GM21423 (cell line): ENCODE measurements at regions not wholly inside any gene's neighbourhood (a gene's known extent, or its start where the extent isn't known, plus 50 kb on each side); places are given as distances from the start of the nearest gene placed in this dataset.
"Not testable (repeated sequence)": the region's sequence is repeated elsewhere in the genome, so short reads cannot be mapped to it uniquely, and the experiment has no call there.

Experiments used
- ATAC-seq: cut with Tn5 transposase; IDR thresholded peaks from one replicate; pipeline ENCODE4 v1.9.1; 2021; ENCODE audit warnings: mild to moderate bottlenecking, moderate library complexity; ENCODE audit not compliant: unreplicated experiment

DNA sequence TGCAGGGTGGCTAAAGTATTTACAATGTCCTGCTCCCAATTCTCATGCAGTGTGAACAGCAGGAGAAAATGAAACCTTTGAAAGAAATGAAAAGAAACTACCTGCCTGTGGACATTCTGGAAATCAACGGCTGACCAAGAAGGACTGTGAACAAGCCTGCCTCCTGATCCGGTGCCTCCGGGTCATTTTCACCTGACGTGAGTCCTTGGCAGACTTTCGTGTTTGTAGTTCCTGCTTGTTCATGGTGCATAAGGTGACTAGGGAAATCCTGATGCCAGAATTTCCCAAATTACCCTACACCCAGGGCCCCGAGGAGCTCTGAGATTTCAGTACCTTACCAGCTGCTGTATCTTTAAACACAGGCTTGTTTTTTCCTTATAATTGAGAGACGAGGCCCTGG, 317.5 kb downstream of the TLE1 start:
- ATAC-seq: no peak

DNA sequence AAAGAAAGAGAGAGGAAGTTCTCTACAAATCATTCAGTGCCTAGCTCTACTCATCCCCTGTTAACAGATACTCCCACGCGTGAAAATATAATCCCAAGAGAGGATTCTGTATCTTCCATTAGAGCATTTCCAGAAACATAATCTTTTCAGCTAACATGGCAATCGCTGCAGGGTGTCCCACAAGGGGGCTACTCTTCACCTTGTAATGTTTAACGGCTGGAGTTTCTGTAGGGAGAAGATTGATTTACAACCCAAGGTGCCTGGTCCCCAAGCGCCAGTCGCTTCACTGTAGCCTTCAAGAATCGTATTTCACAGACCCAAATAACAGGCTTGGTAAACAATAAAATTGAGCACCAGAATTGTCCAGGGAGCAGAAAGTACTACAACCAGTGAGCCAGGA, 318.7 kb downstream of the TLE1 start:
- no peak for ATAC-seq

DNA sequence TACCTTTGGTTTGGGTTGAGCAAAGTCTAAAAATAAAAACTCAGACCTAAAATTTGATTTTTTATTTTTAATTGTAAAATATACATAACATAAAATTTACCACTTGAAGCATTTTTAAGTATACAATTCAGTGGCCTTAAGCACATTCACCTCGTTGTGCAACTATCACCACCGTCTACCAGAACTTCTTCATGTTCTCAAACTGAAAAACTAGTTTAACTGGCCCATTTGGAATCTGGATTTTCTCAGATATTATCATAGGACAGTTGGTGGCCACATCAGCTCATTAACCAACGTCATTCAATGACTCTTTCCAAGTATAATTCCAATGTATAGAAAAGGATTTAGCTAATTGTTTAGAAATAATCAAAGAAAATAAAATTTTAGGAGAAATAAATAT, 319.3 kb downstream of the TLE1 start:
- no peak for ATAC-seq

DNA sequence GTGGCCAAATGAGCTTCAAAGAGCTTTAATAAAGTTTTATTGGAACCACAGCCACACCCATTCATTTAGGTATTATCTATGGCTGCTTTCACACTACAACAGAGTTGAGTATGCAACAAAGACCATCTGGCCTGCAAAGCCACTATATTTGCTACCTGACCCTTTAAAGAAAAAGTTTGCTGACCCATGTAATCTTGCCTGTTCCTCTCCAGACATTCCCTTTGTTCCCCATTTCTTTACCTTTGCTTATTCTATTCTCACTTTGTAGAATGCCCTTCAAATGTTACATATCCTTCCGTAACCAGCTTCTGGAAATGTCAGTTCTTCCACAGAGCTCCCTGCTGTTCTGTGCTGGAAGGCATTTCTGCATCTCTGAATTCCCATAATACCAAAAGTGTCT, 320.2 kb downstream of the TLE1 start:
- ATAC-seq: no peak

DNA sequence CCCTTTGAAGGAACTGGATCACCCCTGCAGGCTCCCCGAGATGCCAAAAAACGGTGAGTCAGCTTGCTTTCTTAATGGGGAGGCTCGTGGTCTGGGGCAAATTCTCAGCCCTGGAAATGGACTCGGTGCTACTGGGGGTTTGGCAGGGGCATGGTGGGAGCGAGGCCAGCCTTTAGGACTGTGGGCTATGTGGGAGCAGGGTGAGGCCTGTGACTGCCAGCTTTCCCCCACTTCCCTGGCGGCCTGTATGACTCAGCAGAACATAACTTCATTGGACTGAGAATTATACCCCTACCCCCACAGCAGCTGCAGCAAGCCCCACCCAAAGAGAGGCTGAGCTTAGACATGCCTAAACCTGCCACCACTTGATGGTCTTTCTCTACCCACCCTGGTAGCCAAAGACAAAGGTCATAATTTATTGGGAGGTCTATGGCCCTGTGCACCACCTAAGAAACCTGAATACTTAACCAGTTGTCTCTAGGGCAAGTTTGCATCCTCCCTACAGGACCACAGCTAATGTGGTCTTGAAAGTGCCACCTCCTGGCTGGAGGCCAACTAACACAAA, 325.3 kb downstream of the TLE1 start:
- ATAC-seq: no peak

DNA sequence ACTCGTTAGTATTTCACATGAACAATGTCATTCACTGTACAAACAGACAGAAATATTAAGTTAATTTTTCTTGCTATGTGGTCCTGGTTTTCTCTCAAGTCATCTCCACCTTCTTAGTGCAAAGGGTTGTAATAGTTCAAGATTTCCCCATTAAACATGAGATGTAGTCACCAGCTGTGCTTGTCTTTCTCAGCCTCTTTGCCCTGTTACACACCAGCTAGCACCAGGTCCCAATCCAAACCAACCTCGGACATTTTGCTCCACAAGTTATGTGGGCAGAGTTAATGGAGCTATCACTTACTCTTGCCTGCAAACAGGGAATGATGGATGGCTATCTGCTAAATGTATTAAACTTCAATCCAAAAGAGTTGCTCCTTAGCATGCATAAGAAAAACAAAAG, 328.1 kb downstream of the TLE1 start:
- no peak for ATAC-seq

DNA sequence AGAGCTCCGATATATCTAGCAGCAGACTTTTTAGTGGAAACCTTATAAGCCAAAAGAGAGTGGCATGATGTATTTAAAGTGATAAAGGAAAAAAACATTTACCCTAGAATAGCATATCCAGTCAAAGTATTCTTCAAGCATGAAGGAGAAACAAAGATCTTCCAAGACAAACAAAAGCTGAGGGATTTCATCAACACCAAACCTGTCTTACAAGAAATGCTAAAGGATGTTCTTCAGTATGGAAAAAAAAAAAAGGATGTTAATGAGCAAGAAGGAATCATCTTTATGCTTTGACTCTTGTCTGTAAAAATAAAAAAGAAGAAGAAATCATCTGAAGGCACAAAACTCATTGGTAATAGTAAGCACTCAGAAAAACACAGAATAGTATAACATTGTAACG, 338.2 kb downstream of the TLE1 start:
- ATAC-seq: no peak

DNA sequence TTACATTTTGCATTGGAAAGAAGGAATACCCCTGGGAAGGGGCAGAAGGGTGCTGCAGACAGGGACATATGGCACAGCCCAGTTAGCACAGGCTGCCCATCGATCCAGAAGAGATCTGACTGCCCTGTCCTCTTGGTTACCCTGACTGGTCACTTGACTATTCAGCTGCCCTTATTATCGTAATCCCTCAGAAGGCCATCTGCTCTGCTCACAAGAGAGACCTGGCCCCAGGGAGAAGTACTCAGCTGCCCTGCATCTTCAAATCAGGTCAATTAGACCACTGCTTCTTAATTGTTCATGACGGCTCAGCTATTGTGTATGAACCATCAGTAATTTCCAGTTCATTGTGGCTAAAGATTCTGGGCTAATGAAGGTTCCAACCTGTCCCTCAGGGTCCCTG, 345.0 kb downstream of the TLE1 start:
- ATAC-seq: no peak

DNA sequence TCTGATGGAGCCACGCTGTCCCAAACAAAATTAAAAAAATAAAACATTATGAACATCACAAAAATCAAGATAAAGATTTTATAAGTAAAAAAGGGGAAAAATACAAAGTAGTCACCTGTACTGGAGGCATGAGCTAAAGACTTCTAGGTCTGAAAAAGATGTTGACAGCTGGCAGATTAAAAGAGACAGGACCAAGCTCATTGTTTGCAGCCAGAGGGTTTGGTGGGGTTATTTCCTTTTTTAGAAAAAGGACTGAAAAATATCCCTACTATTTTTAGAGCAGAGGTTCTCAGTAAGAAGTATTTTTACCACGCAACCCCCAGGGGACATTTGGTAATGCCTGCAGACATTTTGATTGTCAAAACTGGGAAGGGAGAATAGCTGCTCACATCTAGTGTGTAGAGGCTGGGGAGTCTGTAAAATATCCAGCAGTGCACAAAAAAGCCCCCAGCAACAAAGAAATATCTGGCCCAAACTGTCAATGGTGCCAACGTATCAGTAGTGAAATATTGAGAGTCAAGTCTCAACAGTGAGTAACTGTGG, 353.4 kb downstream of the TLE1 start:
- no peak for ATAC-seq

DNA sequence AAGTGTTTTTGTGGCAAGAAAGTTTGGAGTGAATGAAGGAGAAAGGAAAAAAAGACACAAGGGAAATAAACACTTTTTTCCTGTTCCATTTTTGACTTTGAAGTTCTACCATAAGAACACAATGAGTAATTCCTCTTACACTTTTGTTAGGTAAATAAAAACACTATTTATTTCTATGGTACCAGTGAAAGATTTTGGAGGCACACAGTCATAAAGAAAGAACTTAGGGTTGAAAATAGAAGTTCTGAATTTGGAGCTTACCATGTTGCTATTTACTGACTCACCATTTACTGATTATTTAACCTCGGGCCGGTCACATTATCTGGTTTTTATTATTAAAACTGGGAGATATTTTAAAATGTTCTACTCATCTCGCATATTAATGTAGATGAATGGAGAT, 367.8 kb downstream of the TLE1 start:
- no peak for ATAC-seq

DNA sequence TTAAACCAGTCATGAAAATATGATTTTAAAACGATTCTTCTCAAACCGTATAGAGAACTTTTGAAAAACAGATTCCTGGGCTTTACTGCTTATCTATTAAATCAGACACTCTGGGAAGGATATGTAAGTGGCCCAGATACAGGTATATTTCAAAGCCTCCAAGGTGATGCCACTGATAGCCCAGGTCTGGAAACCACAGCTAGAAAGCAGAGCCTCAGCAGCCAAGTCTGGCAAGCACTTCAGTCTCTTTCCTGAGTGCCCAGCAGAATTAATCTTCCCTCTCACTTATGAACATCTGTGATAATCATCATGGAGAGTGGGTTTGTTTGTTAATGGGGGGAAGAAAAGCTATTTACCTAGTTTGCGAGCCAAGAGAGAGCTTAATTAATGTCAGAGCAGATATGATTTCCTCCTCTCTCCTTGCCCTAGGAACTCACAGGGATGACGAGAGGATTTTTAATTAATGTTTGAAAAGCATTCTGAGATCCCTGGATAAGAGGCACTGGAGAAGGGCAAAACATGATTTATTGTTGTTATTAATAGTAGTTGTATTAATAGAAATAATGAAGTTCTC, 368.4 kb downstream of the TLE1 start:
- no peak for ATAC-seq

DNA sequence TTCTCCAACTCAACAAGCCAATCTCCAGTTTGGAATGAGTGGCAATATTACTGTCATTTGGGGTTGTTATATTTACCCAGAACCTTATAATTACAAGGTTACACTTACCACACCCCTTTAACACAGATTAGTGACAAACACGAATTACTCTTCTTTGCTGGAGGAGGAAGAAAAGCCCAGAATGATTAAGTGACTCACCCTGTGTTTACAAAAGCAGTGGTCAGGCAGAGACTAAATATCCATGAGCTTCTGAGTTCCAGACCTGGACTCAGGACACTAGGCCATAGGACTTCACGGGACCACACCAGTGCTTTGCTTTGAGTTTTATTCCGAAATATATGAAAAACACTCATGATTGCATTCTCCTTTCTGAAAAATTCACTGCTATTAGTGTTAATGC, 370.8 kb downstream of the TLE1 start:
- no peak for ATAC-seq

DNA sequence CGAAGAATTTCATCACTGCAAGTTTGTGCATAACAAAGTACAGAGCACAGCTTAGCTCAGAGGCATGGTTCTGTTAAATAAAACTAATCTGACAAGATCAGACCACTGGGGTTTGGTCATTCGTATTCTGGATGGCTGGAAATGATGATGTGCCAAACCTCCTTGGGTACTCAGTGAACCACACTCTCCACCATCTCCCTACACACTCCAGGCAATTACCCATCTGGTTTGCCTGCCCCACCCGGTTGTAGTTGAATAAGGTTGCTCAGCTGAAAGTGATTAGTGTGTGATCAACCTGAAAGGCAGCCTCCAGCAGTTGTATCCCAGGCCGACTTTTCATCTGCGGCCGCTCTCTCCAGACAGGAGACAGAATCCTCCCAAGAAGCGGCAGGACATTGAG, 371.4 kb downstream of the TLE1 start:
- no peak for ATAC-seq

DNA sequence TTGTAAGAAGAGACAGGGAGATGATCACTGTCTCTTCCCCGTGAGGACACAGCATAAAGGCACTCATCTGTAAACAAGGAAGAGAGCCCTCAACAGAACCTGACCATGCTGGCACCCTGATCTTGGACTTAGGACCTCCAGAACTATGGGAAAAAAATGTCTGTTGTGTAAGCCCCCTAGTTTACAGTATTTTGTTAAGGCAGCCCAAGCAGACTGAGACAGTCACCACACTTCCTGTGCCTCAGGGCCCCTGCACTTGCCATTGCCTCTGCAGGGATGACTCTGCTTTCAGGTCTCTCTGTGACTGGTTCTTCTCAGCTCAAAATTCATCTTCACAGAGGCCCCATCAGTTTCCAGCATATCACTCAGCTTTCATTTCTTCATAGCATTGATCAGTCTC, 372.1 kb downstream of the TLE1 start:
- ATAC-seq: no peak

DNA sequence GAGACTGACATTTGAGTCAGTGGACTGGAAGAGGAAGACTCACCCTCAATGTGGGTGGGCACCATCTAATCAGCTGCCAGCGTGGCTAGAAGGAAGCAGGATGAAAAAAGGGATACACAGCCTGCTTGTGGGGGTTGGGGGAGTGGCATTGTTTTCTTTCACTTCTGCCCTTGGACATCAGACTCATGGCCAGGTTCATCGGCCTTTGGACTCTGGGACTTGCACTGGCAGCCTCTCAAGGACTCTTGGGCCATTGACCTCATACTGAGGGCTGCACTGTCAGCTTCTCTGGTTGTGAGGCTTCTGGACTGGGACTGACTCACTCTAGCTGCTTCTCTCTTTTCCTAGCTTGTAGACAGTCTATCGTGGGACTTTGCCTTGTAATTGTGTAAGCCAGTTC, 374.9 kb downstream of the TLE1 start:
- ATAC-seq: no peak

DNA sequence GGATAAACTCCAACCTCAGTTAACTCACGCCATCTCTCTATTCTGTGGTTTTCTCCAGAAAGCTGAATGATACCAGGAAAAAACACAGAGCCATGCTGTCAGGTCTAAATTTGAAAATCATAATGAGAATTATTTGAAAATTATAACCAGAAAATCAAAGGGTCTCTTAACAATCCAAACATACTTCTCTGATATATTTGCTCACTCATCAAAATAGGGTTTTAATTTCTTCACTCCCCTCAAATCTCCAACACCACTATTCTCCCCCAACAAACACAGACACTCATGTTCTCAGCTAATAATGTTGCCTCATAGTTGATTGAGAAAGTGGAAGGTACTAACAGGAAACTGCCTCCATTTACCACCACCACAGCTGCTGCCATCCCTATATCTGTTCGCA, 375.5 kb downstream of the TLE1 start:
- no peak for ATAC-seq

DNA sequence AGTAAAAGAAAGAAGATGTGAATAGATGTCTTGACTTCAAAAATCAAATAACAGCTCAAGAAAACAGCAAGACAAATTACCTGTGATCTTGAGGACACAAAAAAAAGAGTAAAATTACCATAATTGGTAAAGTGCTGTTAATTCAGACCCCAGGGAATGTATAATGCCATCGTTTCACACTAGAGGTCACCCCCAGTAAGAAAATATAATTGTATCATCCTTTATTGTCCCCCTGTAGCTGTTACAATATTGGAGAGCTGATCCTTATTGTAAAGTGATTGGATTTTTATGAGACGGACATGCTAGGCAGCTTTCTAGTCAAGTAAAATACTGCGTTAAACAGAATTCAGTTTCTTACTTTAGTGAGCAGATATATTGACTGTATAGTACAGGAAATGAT, 377.0 kb downstream of the TLE1 start:
- no peak for ATAC-seq

DNA sequence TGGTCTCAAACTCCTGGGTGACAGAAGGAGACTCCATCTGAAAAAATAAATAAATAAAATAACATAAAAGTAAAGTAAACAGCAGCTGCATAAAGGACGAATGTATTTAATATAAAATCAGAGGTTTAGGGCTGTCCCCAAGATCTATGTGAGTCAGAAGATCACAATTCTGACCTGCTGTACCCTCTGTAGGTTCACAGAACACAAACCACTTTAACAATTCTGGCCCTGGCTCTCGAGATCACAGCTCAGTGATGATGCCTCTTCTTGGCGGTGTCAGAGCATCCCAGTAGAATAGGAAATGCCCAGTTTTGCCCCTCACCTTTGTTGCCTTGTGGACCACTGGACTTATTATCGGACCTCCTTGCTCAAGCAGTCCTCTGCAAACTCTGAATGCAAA, 380.9 kb downstream of the TLE1 start:
- no peak for ATAC-seq

DNA sequence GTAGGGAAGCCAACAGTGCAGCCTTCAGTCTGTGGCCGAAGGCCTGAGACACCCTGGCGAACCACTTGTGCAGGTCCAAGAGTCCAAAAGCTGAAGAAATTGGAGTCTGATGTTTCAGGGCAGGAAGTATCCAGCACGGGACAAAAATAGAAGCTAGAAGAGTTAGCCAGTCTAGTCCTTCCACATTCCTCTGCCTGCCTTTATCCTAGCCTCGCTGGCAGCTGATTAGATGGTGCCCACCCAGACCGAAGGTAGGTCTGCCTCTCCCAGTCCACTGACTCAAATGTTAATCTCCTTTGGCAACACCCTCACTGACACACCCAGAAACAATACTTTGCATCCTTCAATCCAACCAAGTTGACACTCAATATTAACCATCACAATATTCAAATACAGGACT, 381.6 kb downstream of the TLE1 start:
- not testable (repeated sequence) for ATAC-seq

DNA sequence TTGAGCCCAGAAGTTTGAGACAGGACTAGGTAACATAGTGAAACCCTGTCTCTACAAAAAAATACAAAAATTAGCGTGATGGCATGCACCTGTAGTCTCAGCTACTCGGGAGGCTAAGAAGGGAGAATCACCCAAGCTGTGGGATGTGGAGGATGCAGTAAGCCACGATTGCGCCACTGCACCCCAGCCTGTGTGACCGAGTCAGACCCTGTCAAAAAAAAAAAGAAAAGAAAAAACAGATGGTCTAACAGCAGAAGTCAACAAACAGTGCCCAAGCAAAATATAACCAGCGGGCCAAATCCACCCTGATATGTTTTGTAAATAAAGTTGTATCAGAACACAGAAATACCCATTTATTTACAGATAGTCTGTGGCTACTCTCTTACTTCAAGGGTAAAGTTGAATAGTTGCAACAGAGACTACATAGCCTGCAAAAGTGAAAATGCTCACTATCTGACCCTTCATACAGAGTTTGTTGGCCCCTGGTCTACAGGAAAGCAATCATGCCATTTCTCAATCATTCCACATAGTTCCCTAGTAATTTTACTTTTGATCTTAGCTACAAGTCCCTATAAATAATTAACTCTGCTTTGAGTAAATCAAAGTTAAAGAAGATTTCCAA, 383.7 kb downstream of the TLE1 start:
- no peak for ATAC-seq

DNA sequence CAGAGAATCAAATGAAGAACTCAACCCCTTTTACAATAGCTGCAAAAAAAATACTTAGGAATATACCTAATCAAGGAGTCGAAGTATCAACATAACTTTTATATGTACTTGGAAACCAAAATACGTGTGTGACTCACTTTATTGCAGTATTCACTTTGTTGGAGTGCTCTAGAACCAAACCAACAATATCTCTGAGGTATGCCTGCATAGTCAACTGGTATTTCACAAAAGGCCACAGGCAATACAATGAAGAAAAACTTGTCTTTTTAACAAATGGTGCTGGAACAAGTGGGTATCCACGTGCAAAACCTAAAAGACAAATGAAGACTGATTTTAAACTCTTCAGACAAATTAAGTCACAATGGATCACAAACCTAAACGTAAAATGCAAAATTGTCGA, 385.7 kb downstream of the TLE1 start:
- no peak for ATAC-seq

DNA sequence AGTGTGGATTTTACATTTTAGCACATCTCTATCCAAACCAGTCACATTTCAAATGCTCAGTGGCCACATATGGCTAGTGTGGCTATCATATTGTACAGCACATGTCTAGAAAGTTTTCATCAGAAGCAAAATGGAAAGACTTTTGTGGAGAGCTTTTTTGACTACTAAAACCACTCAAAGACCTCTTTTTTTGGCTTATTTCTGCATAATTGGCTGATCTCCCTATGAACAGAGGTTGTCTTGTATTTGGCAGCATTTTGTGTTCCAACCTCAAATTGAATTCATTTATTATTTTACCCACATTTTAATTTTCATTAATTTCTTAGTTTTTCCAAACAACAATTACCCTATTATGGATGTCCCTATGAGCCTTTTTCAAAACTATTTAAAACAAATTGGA, 395.7 kb downstream of the TLE1 start:
- no peak for ATAC-seq
